ENCODE measurements at regions not wholly inside any gene's neighbourhood (a gene's known extent, or its start where the extent isn't known, plus 50 kb on each side); places are given as distances from the start of the nearest gene placed in this dataset.

DNA sequence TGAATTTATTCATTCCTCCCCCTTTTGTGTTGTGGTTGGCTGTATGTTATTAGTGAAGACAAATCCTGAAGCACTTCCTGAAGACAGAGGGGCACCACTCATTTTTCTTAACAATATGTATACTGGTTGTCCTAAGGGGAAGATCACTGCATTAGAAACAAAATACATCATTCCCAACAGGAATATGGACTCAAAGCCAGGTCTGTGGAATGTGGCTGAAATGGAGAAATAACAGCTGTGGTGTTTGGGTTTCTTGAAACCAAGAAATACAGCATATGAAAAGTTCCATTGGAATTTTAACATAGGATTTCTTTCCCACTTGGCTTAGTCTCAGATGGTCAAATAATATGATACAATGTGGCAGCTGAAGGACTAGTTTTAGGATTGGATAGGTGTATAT, 267.6 kb downstream of the KCNE4 start:
- DNase-seq (ENCODE audit: low read depth, low spot score): no peak
- Histone ChIP-seq H3K9me3 (replicated peaks; ENCODE audit: control insufficient read depth, insufficient read depth, low read length) (no peaks in the 10 kb centered on the region), H3K27ac (ENCODE audit: control insufficient read depth, insufficient read depth) (no peak overlapping the region), H3K4me2 (ENCODE audit: control insufficient read depth, insufficient read depth) (no peak overlapping the region), H3K4me3 (no peak overlapping the region), H3K27me3 (replicated peaks in 1 of 2; ENCODE audit: control insufficient read depth in 2 of 2, insufficient read depth in 2 of 2, low read length in 1 of 2) (no peaks in the 10 kb centered on the region), H3K79me2 (ENCODE audit: control insufficient read depth, insufficient read depth, low read length) (no peaks in the 10 kb centered on the region), H3K36me3 (ENCODE audit: control insufficient read depth in 2 of 2, insufficient read depth in 2 of 2, low read length in 1 of 2) (no peaks in the 10 kb centered on the region), H2AFZ (ENCODE audit: control insufficient read depth, low read depth, low read length) (no peak overlapping the region), H3K4me1 (ENCODE audit: control insufficient read depth, insufficient read depth, low read length) (no peaks in the 10 kb centered on the region), H4K20me1 (ENCODE audit: control insufficient read depth, insufficient read depth) (no peaks in the 10 kb centered on the region), H3K9ac (ENCODE audit: control insufficient read depth, insufficient read depth, low read length) (no peak overlapping the region)
- POLR2A ChIA-PET: no interaction called here
- no peak for FAIRE-seq
- ATAC-seq: no peak
- CTCF ChIA-PET: interaction anchor here (0.9 kb wide), 1 partner anchor 282 kb away, joined by 3 read pairs; no protein-coding TSS in a partner anchor
- intact Hi-C loops (cut with micrococcal nuclease; ENCODE audit: unreplicated experiment) (no loop called here), in situ Hi-C loops (cut with MboI) (no loop called here)
- TF ChIP-seq SMAD5 (IDR thresholded peaks at IDR 0.05; ENCODE audit: low read depth) (no peak), RCOR1 (conservative IDR thresholded peaks at IDR 0.05; ENCODE audit: low read depth, low read length) (no peak), HDAC2 (IDR thresholded peaks at IDR 0.05) (no peak), SPI1 (IDR thresholded peaks at IDR 0.05; ENCODE audit: borderline replicate concordance, insufficient read depth, low read depth, low read length) (no peak), CEBPB (IDR thresholded peaks at IDR 0.05; ENCODE audit: borderline replicate concordance in 1 of 2, low read depth in 2 of 2, low read length in 2 of 2) (no peak), STAT3 (IDR thresholded peaks at IDR 0.05; ENCODE audit: low read depth, low read length) (no peak), ZZZ3 (IDR thresholded peaks at IDR 0.05; ENCODE audit: control insufficient read depth, insufficient read length, low read depth) (no peak), ZNF207 (IDR thresholded peaks at IDR 0.05; ENCODE audit: borderline replicate concordance) (no peak), ESRRA (IDR thresholded peaks at IDR 0.05; ENCODE audit: low read length) (no peak), STAT1 (conservative IDR thresholded peaks at IDR 0.05) (no peak)
- TF ChIP-seq, protein P1, sequence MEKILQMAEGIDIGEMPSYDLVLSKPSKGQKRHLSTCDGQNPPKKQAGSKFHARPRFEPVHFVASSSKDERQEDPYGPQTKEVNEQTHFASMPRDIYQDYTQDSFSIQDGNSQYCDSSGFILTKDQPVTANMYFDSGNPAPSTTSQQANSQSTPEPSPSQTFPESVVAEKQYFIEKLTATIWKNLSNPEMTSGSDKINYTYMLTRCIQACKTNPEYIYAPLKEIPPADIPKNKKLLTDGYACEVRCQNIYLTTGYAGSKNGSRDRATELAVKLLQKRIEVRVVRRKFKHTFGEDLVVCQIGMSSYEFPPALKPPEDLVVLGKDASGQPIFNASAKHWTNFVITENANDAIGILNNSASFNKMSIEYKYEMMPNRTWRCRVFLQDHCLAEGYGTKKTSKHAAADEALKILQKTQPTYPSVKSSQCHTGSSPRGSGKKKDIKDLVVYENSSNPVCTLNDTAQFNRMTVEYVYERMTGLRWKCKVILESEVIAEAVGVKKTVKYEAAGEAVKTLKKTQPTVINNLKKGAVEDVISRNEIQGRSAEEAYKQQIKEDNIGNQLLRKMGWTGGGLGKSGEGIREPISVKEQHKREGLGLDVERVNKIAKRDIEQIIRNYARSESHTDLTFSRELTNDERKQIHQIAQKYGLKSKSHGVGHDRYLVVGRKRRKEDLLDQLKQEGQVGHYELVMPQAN (conservative IDR thresholded peaks at IDR 0.05): no peak
- TF ChIP-seq, protein P2, sequence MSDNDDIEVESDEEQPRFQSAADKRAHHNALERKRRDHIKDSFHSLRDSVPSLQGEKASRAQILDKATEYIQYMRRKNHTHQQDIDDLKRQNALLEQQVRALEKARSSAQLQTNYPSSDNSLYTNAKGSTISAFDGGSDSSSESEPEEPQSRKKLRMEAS (IDR thresholded peaks at IDR 0.05; ENCODE audit: low read depth, low read length): no peak
- SMC1A ChIA-PET (ENCODE audit: uncharacterized antibody, unreplicated experiment): no interaction called here
- no TSS peak for BruUV-seq (replicated peaks)
- RAD21 ChIA-PET (ENCODE audit: unreplicated experiment): no interaction called here

All from GM12878 (cell line).